Peyer's patch (tissue), 4 donors: ENCODE measurements at regions not wholly inside any gene's neighbourhood (a gene's known extent, or its start where the extent isn't known, plus 50 kb on each side); places are given as distances from the start of the nearest gene placed in this dataset.

Source experiments
- POLR2A ChIP-seq, 2 donors: fragments of 450-650 bp; IDR thresholded peaks; one replicate each; pipeline ENCODE4 v1.5.1; 2017; ENCODE audit warnings: antibody characterized with exemption in 2 of 2, mild to moderate bottlenecking in 2 of 2, moderate library complexity in 2 of 2
- TF ChIP-seq, protein P1 (sequence below), 6 experiments: fragments of 450-650 bp in 4 of 6; fragments of 200-600 bp in 2 of 6; sonication (generic) in 1 of 6; IDR thresholded peaks; one replicate each; pipeline ENCODE4 v1.5.1; 2017 to 2019; ENCODE audit warnings: antibody characterized with exemption in 6 of 6, mild to moderate bottlenecking in 3 of 6, moderate library complexity in 1 of 6

DNA sequence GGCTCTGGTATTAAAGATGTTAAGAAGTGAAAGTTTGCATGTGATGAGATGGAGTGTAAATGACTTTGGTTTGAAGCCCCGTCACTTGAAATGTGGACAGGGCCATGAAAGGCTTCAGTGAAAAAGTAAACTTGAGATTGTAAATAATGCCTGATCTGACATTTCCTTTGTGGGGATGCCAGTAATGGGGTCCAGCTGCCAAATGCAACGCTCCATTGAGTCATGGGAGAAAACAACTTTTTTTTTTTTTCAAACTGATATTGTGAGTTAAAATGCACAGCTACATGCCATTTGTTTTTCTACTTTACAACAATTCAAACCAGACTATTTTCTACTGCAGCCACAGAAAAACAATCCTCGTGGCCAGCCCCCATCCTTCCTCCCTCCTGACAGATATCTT, 327.0 kb upstream of the TNC start:
- no peak for TF ChIP-seq POLR2A (IDR thresholded peaks at IDR 0.05)
- TF ChIP-seq, protein P1, sequence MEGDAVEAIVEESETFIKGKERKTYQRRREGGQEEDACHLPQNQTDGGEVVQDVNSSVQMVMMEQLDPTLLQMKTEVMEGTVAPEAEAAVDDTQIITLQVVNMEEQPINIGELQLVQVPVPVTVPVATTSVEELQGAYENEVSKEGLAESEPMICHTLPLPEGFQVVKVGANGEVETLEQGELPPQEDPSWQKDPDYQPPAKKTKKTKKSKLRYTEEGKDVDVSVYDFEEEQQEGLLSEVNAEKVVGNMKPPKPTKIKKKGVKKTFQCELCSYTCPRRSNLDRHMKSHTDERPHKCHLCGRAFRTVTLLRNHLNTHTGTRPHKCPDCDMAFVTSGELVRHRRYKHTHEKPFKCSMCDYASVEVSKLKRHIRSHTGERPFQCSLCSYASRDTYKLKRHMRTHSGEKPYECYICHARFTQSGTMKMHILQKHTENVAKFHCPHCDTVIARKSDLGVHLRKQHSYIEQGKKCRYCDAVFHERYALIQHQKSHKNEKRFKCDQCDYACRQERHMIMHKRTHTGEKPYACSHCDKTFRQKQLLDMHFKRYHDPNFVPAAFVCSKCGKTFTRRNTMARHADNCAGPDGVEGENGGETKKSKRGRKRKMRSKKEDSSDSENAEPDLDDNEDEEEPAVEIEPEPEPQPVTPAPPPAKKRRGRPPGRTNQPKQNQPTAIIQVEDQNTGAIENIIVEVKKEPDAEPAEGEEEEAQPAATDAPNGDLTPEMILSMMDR (IDR thresholded peaks at IDR 0.05): no peak
